ENCODE measurements at regions not wholly inside any gene's neighbourhood (a gene's known extent, or its start where the extent isn't known, plus 50 kb on each side); places are given as distances from the start of the nearest gene placed in this dataset.

GRCh38 chr3:159823780-159824179, 164.9 kb upstream of the IL12A start:
- no peaks in the 10 kb centered on the region for H4K20me1 ChIP-seq (ENCODE audit: low read depth)
- Mint-ChIP-seq H3K36me3 (no peaks in the 10 kb centered on the region), H3K4me3 (no peak overlapping the region), H3K9me3 (no peaks in the 10 kb centered on the region), H3K27ac (no peak overlapping the region), H3K4me1 (no peaks in the 10 kb centered on the region), H3K27me3 (ENCODE audit: insufficient read depth, low read depth) (no peaks in the 10 kb centered on the region)
- no peak overlapping the region for H3K4me2 ChIP-seq
- no peaks in the 10 kb centered on the region for H3K79me2 ChIP-seq (ENCODE audit: low read depth)
- no peak overlapping the region for H3K27ac ChIP-seq
- no peak overlapping the region for H3K9ac ChIP-seq
- DNase-seq (ENCODE audit: low spot score) = no peak
- no peaks in the 10 kb centered on the region for H3K9me3 ChIP-seq (ENCODE audit: low read depth)
- no peaks in the 10 kb centered on the region for H3K4me1 ChIP-seq
- no peaks in the 10 kb centered on the region for H3F3A ChIP-seq (ENCODE audit: low read depth)
- no peak overlapping the region for H3K4me3 ChIP-seq
- TF ChIP-seq EZH2phosphoT487 (IDR thresholded peaks at IDR 0.05) = no peak
- no peak for TF ChIP-seq CTCF (IDR thresholded peaks at IDR 0.05)
- TF ChIP-seq EZH2 (IDR thresholded peaks at IDR 0.05) = no peak
- H3K27me3 ChIP-seq = no peaks in the 10 kb centered on the region
- H2AFZ ChIP-seq (replicated peaks) = no peak overlapping the region
- H3K36me3 ChIP-seq = no peaks in the 10 kb centered on the region

- no peak overlapping the region for H3K4me3 ChIP-seq
- H3K4me2 ChIP-seq = no peak overlapping the region
- H3K36me3 Mint-ChIP-seq = no peaks in the 10 kb centered on the region
- H3K27ac ChIP-seq = no peak overlapping the region
- no peak overlapping the region for H3K27ac Mint-ChIP-seq
- H4K20me1 ChIP-seq (ENCODE audit: low read depth) = no peaks in the 10 kb centered on the region
- H3K27me3 Mint-ChIP-seq (ENCODE audit: insufficient read depth, low read depth) = no peaks in the 10 kb centered on the region
- no peaks in the 10 kb centered on the region for H3K79me2 ChIP-seq (ENCODE audit: low read depth)
- H3K9me3 ChIP-seq (ENCODE audit: low read depth) = no peaks in the 10 kb centered on the region
- H3K27me3 ChIP-seq = no peaks in the 10 kb centered on the region
- no peak overlapping the region for H3K4me3 Mint-ChIP-seq
- no peak for DNase-seq (ENCODE audit: low spot score)
- H3K36me3 ChIP-seq = no peaks in the 10 kb centered on the region
- H3K9me3 Mint-ChIP-seq = no peaks in the 10 kb centered on the region
- H3K9ac ChIP-seq = no peak overlapping the region
- no peaks in the 10 kb centered on the region for H3K4me1 Mint-ChIP-seq
- H2AFZ ChIP-seq (replicated peaks) = no peak overlapping the region
- TF ChIP-seq EZH2 (IDR thresholded peaks at IDR 0.05) (no peak), CTCF (IDR thresholded peaks at IDR 0.05) (no peak), EZH2phosphoT487 (IDR thresholded peaks at IDR 0.05) (no peak)
- no peaks in the 10 kb centered on the region for H3F3A ChIP-seq (ENCODE audit: low read depth)
- no peaks in the 10 kb centered on the region for H3K4me1 ChIP-seq
These were observed 164.3 kb upstream of the IL12A start for GRCh38 chr3:159824333-159824732.

- Histone ChIP-seq H3K36me3 (no peaks in the 10 kb centered on the region), H3K27me3 (no peaks in the 10 kb centered on the region), H3K9ac (no peak overlapping the region), H4K20me1 (ENCODE audit: low read depth) (no peaks in the 10 kb centered on the region), H3K4me2 (no peak overlapping the region), H3K27ac (no peak overlapping the region), H3K79me2 (ENCODE audit: low read depth) (no peaks in the 10 kb centered on the region), H3K4me3 (no peak overlapping the region), H3K4me1 (no peaks in the 10 kb centered on the region), H3F3A (ENCODE audit: low read depth) (no peaks in the 10 kb centered on the region), H2AFZ (replicated peaks) (no peak overlapping the region), H3K9me3 (ENCODE audit: low read depth) (no peaks in the 10 kb centered on the region)
- no peaks in the 10 kb centered on the region for H3K36me3 Mint-ChIP-seq
- DNase-seq (ENCODE audit: low spot score) = no peak
- H3K9me3 Mint-ChIP-seq = no peaks in the 10 kb centered on the region
- H3K4me1 Mint-ChIP-seq = no peaks in the 10 kb centered on the region
- no peak overlapping the region for H3K27ac Mint-ChIP-seq
- TF ChIP-seq EZH2phosphoT487 (IDR thresholded peaks at IDR 0.05) (no peak), EZH2 (IDR thresholded peaks at IDR 0.05) (no peak), CTCF (IDR thresholded peaks at IDR 0.05) (no peak)
- no peaks in the 10 kb centered on the region for H3K27me3 Mint-ChIP-seq (ENCODE audit: insufficient read depth, low read depth)
- no peak overlapping the region for H3K4me3 Mint-ChIP-seq
These were observed 163.3 kb upstream of the IL12A start for GRCh38 chr3:159825216-159825854.
